Heart left ventricle (tissue), 16 donors: ENCODE measurements at regions not wholly inside any gene's neighbourhood (a gene's known extent, or its start where the extent isn't known, plus 50 kb on each side); places are given as distances from the start of the nearest gene placed in this dataset.

ENCODE experiments used
- ATAC-seq, 4 donors: fragments of 200-7000 bp; cut with Tn5 transposase; one replicate each; pipeline ENCODE4 v1.9.1; 2020 to 2022; ENCODE audit warnings: moderate library complexity in 4 of 4, mild to moderate bottlenecking in 3 of 4, moderate number of reproducible peaks in 1 of 4
- DNase-seq, 5 donors: peaks; one replicate each; pipeline ENCODE4 v3.0.0-alpha.2; 2020
- H3K27ac ChIP-seq, 12 donors: fragments of 200-600 bp; sonication (generic) in 4 of 12; one replicate each; pipeline versions ENCODE4 v1.5.0 to v1.8.0; 2016 to 2022; ENCODE audit warnings: mild to moderate bottlenecking in 2 of 12
- H3K27me3 ChIP-seq, 9 donors: fragments of 200-600 bp; sonication (generic) in 2 of 9; one replicate each; pipeline versions ENCODE4 v1.5.1 to v1.8.0; 2016 to 2022; ENCODE audit warnings: mild to moderate bottlenecking in 3 of 9
- H3K36me3 ChIP-seq, 9 donors: fragments of 200-600 bp; sonication (generic) in 2 of 9; one replicate each; pipeline versions ENCODE4 v1.5.0 to v1.8.0; 2018 to 2022; ENCODE audit warnings: mild to moderate bottlenecking in 2 of 9
- H3K4me1 ChIP-seq, 12 donors: fragments of 200-600 bp; sonication (generic) in 4 of 12; one replicate each; pipeline versions ENCODE4 v1.5.0 to v1.8.0; 2016 to 2022; ENCODE audit warnings: mild to moderate bottlenecking in 3 of 12
- H3K4me3 ChIP-seq, 12 donors: fragments of 200-600 bp; sonication (generic) in 4 of 12; one replicate each; pipeline versions ENCODE4 v1.5.0 to v1.8.0; 2017 to 2022; ENCODE audit warnings: mild to moderate bottlenecking in 9 of 12, moderate library complexity in 4 of 12
- H3K9me3 ChIP-seq, 12 donors: fragments of 200-600 bp; sonication (generic) in 4 of 12; one replicate each; pipeline versions ENCODE4 v1.5.0 to v1.8.0; 2016 to 2022; ENCODE audit warnings: mild to moderate bottlenecking in 1 of 12
- POLR2A ChIP-seq, 2 donors: fragments of 450-650 bp; IDR thresholded peaks; one replicate each; pipeline ENCODE4 v1.6.1; 2017; ENCODE audit warnings: antibody characterized with exemption in 2 of 2, mild to moderate bottlenecking in 2 of 2, moderate library complexity in 2 of 2
- WGBS, 4 donors: extraction: QIAGEN DNeasy Blood & Tissue Kit in 2 of 4; methylation state at CpG; one replicate each; pipeline versions ENCODE4 v1.1.5 to v1.1.7; 2013 to 2018; 5-methylcytosine and 5-hydroxymethylcytosine counted together
- intact Hi-C, 10 donors: fragments of 100-400 bp; cut with DNase I; formaldehyde crosslinking; loops; one replicate each; pipeline versions ENCODE4 v1.11.1 to v1.14.2; 2022
- TF ChIP-seq, protein P1 (sequence below), 12 donors: fragments of 200-600 bp; sonication (generic) in 4 of 12; IDR thresholded peaks; one replicate each; pipeline versions ENCODE4 v1.5.0 to v1.8.0; 2018 to 2022; ENCODE audit warnings: antibody characterized with exemption in 12 of 12, mild to moderate bottlenecking in 5 of 12
- donor health status: ischemic (EF 13 %, LVEDD 7.1; RV severe dilation, severe dysfunction).
- donor health status: healthy with polysubstance abuse.
- donor health status: DM: no; HTN: yes; CAD: no.
- donor health status: DM: no; HTN: no; CAD: no.
- donor health status: ischemic (EF 25% LVEDD 6.9; RV normal size, moderate dysfunction).
- donor health status: ischemic (EF 25% LVEDD 5.7; RV mildly dilated, moderate dysfunction).
- donor health status: healthy.
- donor health status: DM: yes; HTN: yes; CAD: no.
- donor health status: ischemic (EF 35%, LVEDD 5.7; RV mildly dilated, moderate dysfunction).
- donor health status: nonischemic (EF 11% LVEDD 7.7; RV severe dilation, severe dysfunction).
- donor health status: DM: yes; HTN: yes; CAD: no.
- donor health status: PGD.
- donor health status: ischemic (EF 29% LVEDD 5.4; RV normal size, mild dysfunction).
- donor health status: nonischemic (EF 23%, LVEDD 6.1; RV moderate dilation, normal function).

DNA sequence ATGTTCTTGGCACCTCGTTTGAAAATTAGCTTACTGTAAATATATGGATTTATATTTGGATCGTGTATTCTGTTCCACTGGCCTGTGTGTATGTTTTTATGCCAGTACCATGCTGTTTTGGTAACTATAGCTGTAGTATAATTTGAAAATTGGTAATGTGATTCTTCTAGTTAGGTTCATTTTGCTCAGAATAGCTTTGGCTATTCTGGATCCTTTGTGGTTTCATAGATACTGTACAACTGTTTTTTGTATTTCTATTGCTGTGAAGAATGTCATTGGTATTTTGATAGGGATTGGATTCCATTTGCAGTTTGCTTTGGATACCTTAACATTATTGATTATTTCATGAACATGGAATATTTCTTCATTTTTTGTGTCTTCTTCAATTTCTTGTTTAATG is 490.2 kb downstream of the BRINP3 start:
- DNase-seq, result no peak
- H3K4me1 ChIP-seq, result no peaks in the 10 kb centered on the region
- no peaks in the 10 kb centered on the region for H3K27me3 ChIP-seq
- intact Hi-C loops, result no loop called here
- H3K9me3 ChIP-seq, result peaks cover 0 to 15% (median 3%) of the 10 kb centered on the region in 12 donors
- H3K4me3 ChIP-seq, result no peak overlapping the region
- no peak for ATAC-seq
- H3K27ac ChIP-seq, result no peak overlapping the region
- WGBS, 4 donors, result 75 to 79% (median 76%) methylated on average over 2 of the region's 2 CpGs
- no peak for TF ChIP-seq POLR2A (IDR thresholded peaks at IDR 0.05)
- TF ChIP-seq, protein P1, sequence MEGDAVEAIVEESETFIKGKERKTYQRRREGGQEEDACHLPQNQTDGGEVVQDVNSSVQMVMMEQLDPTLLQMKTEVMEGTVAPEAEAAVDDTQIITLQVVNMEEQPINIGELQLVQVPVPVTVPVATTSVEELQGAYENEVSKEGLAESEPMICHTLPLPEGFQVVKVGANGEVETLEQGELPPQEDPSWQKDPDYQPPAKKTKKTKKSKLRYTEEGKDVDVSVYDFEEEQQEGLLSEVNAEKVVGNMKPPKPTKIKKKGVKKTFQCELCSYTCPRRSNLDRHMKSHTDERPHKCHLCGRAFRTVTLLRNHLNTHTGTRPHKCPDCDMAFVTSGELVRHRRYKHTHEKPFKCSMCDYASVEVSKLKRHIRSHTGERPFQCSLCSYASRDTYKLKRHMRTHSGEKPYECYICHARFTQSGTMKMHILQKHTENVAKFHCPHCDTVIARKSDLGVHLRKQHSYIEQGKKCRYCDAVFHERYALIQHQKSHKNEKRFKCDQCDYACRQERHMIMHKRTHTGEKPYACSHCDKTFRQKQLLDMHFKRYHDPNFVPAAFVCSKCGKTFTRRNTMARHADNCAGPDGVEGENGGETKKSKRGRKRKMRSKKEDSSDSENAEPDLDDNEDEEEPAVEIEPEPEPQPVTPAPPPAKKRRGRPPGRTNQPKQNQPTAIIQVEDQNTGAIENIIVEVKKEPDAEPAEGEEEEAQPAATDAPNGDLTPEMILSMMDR (IDR thresholded peaks at IDR 0.05), result no peak
- H3K36me3 ChIP-seq, result no peaks in the 10 kb centered on the region

DNA sequence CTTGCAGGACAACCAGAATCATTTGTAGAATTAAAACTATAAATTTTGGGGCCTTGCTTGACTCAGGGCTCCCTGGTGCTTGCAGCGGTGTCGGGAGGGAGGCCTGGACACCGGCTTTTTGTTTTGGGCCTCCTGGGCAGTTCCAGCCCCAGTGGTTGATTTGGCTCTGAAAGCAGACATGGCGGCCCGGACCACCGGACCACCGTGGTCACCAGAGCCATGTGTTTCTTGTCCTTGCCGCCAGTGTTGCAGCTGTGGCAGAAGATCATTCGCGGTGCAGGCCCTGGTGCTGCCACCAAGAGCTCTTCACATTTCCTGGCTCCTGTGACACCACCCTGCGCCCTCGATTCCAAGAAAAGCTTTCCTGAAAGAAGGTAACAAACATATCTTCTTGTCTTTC is 484.8 kb downstream of the BRINP3 start:
- Histone ChIP-seq H3K27ac (no peak overlapping the region), H3K4me1 (no peaks in the 10 kb centered on the region), H3K4me3 (no peak overlapping the region), H3K27me3 (no peaks in the 10 kb centered on the region), H3K9me3 (peaks cover 0 to 36% (median 3%) of the 10 kb centered on the region in 12 donors), H3K36me3 (no peaks in the 10 kb centered on the region)
- intact Hi-C loops, result no loop called here
- peak in 1 of 5 donors; percentile 25 for DNase-seq
- TF ChIP-seq, protein P1 (IDR thresholded peaks at IDR 0.05), result no peak
- TF ChIP-seq POLR2A (IDR thresholded peaks at IDR 0.05), result no peak
- 88 to 96% (median 91%) methylated on average over 12 of the region's 12 CpGs for WGBS, 4 donors
- no peak for ATAC-seq

DNA sequence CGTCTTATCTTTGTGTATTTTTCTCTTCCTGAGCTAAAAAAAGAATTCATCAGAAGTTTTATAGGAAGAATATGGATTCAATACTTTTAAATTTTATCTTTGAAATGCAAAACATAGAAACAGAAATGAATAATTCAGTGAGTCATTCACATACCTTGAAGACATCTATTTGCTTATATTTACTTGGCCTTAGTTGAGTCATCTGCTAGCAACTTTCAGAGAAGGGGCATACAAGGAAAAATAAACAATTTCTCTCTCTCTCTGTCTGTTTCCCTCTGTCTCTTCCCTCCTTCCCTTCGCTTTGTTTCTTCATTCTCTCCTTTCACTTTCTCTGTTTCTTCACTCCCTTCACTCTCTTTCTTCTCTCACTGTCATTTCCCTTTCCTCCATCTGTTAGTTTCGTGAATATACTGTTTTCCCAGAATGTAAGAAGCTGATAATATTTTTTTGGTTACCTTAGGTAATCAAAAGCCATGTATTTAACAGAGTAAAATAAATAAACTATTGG is 477.2 kb downstream of the BRINP3 start:
- peaks cover 0 to 4% (median 0%) of the 10 kb centered on the region in 12 donors for H3K9me3 ChIP-seq
- H3K27ac ChIP-seq, result no peak overlapping the region
- H3K4me3 ChIP-seq, result no peak overlapping the region
- TF ChIP-seq POLR2A (IDR thresholded peaks at IDR 0.05), result no peak
- TF ChIP-seq, protein P1 (IDR thresholded peaks at IDR 0.05), result no peak
- DNase-seq (no peak), ATAC-seq (no peak)
- H3K27me3 ChIP-seq, result no peaks in the 10 kb centered on the region
- H3K4me1 ChIP-seq, result no peaks in the 10 kb centered on the region
- intact Hi-C loops, result no loop called here
- H3K36me3 ChIP-seq, result no peaks in the 10 kb centered on the region
- 65 to 75% (median 71%) methylated on average over 3 of the region's 3 CpGs for WGBS, 4 donors

DNA sequence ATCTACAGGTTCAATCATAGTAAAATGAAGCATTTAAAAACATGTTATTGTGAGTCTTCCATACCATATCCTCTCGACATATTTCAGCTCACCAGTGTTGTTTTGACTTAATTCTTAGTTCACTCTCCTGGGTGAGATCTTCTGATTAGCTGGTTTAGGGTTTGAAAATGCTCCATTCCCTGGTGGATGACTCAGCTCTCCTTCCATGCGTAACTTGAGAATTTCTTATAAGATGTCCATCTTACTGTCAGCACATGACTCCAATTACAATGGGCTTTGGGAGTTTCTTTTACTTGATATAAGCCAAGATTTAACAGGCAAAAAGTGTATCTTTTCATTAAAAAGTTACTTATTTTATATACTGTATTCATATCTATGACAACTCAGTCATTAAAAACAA is 476.5 kb downstream of the BRINP3 start:
- Histone ChIP-seq H3K36me3 (no peaks in the 10 kb centered on the region), H3K27ac (no peak overlapping the region), H3K4me3 (no peak overlapping the region), H3K9me3 (peaks cover 0 to 4% (median 0%) of the 10 kb centered on the region in 12 donors), H3K4me1 (no peaks in the 10 kb centered on the region), H3K27me3 (no peaks in the 10 kb centered on the region)
- DNase-seq, result no peak
- intact Hi-C loops, result no loop called here
- WGBS, 4 donors, result 75 to 85% (median 79%) methylated on average over 2 of the region's 2 CpGs
- TF ChIP-seq, protein P1 (IDR thresholded peaks at IDR 0.05), result no peak
- no peak for TF ChIP-seq POLR2A (IDR thresholded peaks at IDR 0.05)
- no peak for ATAC-seq
